HG03039 (cell line): ENCODE measurements at regions not wholly inside any gene's neighbourhood (a gene's known extent, or its start where the extent isn't known, plus 50 kb on each side); places are given as distances from the start of the nearest gene placed in this dataset.
A peak's percentile ranks its signal among the peaks of the same experiment; 100 is the strongest.

Experiments used
- ATAC-seq: cut with Tn5 transposase; IDR thresholded peaks from one replicate; pipeline ENCODE4 v1.9.1; 2021; ENCODE audit warnings: mild to moderate bottlenecking, moderate library complexity; ENCODE audit not compliant: unreplicated experiment

DNA sequence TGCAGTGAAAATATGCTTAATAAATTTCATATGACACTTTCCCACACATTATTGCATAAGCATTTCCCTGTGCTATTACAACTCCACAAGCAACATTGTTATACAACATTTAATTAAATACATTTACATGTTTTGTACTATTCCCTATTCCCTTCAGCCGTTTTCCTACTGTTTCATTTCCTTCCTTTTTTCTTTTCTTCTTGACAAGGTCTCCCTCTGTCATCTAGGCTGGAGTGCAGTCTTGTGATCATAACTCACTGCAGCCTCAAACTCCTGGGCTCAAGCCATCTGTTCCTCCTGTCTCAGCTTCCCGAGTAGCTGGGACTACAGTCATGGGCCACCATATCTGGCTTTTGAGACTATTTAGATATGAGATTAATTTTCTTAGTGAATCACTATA, 254.7 kb downstream of the NFKBIZ start:
- no peak for ATAC-seq

DNA sequence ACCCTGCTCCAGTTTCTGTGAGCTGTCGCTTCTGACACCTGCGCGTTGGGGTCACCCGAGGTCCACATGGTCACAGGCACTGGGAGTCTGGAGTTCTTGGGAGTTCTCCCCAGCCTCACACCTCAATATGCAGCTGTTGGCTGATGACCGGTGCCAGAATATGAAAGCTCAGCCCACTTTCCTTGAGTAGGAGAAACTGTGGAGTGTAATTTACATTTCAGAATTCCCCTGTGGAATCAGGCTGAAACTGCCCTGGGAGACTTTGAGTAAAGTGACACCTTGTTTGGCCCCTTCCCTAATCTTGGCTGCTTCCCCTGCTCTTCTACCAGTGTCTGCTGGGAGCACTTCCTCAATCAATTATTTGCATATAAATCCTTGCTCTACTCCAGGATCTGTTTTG, 255.9 kb downstream of the NFKBIZ start:
- no peak for ATAC-seq

DNA sequence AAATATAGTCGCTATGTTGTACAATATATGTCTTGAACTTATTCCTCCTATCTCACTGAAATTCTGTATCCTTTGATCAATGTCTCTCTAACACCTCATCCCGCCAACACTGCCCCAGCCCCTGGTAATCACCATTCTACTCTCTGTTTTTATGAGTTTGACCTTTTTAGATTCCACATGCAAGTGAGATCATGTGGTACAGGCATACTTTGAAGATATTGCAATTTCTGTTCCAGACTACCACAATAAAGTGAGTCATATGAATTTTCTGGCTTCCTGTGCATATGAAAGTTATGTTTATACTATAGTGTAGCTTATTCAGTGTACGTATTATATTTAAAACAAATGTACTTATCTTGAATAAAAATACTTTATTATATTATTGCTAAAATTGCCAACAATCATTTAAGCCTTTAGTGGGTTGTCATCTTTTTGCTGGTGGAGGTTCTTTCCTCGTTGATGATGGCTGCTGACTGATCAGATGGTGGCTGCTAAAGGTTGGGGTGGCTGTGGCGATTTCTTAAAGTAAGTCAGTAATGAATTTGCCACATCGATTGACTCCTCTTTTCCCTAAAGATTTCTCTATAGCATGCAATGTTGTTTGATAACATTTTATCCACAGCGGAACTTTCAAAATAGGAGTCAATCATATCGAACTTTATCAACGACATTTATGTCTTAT, 257.2 kb downstream of the NFKBIZ start:
- ATAC-seq, result no peak

DNA sequence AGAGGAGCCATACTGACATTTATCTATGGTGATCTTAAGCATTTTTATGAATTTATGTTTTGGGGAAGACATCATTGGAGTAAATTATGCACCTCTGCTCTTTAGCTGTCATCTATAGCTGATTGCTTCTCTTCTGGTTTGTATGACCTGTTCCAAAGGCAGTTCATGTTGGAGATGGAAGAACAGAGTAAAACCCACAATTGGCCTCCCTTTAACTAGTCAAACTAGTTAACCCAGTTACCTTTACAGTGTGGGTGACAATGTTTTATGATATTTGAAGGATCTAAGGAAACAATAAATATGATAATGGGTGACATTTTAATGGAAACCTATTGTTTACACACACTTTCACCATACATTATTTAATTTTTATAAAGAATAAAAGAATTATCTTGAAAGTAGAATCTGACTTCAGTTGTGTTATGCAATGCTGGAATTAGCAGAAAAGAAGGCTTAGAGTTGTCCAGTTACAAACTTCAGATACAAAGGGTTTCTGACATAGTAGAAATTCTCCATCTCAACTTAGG, 263.5 kb downstream of the NFKBIZ start:
- no peak for ATAC-seq

DNA sequence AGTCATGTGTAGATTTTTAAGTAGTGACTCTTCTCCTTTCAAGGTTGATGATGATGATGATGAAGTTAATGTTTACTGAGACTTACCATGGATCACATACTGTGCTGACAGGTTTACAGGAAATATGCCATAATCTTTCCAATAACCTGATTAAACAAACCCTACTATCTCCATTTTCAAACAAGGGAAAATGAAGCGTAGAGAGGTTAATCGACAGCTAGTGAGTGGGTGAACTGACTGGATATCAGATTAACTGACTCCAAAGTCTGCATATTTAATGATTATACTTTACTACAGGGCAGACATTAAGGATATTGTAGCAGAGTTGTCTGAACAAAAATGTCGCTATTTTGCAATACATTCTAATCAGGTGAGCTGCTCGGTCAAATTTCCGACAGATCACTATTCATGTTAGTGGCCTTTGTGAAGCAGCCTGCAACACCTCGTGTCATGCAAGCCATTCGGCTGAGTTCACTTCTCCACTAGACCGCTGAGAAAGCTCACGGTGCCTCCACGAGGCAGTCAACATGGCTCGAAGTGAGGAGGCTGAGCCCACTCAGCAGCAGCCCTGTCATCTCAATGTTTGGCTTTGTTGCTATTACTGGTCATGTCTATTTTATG, 264.2 kb downstream of the NFKBIZ start:
- ATAC-seq, result no peak

DNA sequence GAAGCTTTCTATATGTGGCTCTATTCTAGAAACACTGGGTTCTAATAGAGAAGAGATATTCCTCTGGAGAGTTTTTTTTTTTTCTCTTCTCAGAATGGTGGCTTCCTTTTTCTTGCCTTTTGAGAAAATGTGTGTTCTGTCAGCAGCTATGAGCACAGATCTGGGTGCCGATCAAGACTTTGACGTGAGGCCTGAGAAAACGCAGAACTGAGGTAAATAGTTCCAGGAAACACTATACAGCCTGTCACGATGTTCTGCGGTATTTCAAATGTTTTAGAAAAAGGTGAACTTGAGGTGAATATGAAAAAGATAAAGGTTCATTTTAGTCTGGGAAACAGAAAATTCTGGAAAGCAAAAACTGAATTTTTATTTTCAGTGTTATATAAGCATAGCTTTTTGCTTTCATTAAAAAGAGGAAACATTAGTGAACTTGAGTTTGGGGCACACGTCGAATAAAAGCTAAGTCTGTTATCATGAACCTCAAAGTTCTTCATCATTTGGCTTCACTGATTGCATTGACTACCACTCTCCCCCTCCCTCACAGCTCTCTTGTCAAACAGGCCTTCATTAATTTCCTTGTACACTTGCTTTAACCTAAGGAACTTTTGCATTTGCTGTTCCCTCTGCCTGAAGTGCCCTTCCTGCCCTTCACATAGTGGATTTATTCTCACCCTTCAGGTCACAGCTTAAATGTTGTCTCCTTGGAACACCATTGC, 265.1 kb downstream of the NFKBIZ start:
- no peak for ATAC-seq

DNA sequence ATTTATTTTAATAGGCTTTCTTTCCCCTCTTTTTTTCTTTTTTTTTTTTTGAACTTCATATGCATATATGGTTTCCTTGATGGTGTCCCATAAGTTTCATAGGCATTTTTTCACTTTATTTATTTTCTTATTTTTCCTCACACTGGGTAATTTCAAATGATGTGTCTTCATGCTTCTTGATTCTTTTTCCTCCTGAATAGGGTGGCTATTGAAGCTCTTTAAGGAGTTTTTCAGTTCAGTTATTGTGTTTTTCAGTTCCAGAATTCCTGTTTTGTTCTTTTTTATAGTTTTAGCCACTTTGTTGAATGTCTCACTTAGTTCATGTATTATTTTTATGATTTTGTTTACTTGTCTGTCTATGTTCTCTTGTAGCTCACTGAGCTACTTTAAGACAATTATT, 273.2 kb downstream of the NFKBIZ start:
- no peak for ATAC-seq

DNA sequence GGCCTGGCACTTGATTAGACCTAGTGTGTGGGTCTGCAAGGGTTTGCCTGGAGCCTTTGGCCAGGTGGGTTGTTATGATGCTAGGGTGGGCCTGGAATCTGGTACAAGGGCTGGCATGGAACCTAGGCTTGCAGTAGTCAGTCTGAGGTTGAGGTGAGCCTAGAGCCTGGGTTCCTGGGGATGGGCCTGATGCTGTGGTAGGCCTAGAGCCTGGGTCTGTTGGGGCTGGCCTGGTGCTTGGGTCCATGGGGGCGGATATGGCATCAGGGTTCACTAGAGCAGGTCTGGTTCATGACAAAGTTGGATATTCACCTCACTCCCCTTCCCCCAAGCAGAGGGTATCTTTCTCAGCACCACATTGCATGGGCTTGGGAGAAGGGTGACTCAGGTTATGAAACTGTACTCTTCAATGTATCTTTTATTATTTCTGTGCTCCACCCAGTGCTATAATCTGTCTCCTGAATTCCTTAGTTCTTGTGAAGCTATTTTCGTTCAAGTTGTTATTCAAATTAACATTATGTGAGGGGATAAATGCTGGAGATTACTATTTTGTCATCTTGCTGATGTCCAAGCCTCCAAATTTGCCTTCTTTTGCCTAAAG, 274.4 kb downstream of the NFKBIZ start:
- no peak for ATAC-seq

DNA sequence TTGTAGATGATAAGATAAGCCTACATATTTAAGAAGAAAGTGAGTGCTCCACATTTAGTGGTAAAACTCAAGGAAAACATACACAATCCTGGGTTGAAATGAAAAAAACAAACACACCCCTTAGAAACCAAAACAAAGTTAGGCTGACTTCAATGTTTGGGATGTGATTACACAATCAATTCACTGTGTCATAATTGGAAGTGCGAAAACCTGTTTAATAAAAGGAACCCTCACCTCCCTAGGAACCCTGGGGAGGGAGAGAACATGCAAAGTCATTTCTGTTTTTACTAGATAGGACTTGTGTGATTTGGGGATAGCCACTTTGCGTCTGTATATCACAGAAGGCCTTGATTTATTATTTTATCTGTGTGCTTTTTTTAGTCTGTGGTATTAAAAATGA, 275.0 kb downstream of the NFKBIZ start:
- ATAC-seq, result no peak

DNA sequence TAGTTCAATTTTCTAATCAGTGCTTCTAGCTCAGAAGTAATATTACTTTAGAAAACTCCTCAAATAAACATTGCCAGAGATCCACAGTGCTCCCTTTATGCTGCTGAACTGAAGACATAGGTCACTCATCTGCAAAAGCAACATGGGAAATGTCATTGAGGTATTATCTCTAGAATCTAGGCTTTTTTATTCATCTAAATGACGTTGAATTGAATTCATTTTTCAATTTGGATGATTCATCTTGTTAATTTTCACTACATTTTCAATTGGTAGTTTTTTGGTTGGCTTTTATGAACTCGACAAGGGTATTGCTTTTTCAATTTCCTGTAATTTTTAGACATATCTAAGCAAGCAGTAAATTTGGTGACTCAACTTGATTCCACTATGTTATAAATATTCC, 275.4 kb downstream of the NFKBIZ start:
- ATAC-seq, result no peak

DNA sequence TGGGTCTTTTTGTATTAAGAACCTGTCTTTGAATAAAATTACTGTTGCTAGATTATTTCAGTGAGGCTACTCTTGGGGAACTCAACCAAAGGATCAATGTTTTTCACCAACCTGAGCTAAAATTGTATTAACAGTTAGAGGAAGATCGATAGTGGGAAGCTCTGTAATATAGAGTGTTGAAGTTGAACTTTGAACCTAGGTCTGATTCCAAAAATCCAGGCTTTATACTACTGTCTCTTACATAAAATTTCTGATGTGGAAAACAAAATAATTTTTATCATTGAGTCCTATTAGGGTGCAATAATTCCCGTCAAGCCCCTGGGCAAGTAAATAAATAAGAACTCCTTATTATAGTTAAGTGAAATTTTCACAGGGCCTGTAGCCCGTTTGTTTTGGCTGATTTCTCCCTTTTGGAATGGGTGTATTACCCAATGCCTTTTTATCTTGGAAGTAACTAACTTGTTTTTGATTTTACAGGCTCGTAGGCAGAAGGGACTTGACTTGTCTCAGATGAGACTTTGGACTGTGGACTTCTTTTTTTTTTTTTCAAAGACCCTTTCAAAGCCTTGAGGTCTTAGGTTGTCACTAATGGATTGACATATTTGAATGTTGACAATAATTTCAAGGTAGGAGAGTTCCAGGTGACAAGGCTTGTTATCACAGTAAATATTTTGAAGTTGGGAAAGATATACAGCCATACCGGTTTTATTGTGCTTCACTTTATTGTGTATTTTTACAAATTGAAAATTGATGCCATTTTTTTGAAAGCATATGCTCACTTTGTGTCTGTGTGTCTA, 276.1 kb downstream of the NFKBIZ start:
- ATAC-seq, result no peak

DNA sequence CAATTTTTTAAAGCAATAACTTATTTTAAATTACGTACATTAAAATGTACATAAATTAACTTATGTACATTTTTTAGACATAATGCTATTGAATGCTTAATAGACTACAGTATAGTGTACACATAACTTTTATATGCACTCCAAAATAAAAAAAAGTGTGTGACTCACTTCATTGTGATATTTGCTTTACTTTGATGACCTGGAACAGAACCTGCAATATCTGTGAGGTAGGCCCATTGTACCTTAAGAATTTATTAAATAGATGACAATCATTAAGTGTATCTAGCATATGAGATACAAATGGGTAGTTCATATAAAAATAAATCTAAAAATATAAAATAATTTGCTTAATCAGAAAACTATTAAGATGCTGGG, 276.7 kb downstream of the NFKBIZ start:
- ATAC-seq, result no peak

DNA sequence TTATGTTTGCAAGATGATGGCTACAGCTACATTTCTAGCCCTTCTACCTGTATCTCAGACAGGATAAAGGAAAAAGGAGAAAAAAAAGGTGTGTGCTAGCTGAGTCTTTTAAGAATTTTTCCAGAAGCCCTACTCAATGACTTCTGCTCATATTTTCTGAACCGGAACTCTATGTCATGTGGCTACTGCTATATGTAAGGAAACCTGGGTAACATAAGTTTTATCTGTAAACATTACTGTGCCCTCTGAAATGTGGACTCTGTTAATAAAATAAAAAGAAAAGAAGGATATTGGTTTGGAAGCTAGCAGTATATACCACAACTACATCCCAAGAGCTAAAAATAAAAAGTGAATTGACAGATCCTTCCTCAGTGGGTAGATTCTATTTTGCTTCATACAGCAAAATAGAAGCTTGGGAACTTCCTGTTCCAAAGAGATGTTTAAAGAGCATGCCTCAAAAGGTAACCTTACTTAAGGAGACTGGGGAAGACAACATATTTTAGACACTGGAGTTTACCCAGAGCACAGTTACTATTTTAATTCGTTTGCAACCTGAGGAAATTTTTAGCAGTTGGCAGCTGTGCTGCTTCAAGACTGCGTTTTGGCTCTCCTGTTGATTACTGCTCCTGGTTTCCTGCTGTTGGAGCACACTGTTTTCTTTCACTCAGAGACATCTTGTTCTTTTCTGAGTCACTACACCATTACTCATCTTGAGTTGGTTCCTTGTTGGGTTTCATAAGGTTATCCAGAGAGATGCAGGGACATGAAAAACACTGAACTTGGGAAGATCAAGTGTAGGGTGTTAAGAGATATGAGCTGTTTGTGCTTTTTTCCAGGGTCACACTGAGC, 280.7 kb downstream of the NFKBIZ start:
- ATAC-seq, result peak; percentile 50

DNA sequence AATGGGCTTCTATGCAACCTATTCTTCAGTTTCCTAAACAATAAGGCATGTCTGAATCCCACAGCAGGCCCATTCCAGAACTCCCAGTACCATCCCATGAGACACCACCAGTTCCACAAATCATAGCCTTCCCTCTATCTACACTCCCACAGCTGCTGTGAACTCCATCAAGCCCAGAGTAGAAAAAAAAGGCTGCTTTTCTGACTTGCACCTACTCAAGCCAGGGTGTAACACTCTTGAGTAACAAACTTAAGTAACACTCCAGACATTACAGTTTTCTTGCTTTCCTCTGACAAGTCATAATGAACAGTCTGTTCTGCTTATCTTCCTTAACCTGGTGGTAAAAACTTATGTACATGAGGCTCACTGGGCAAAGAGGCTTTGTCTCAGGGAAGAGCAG, 283.1 kb downstream of the NFKBIZ start:
- ATAC-seq, result no peak

DNA sequence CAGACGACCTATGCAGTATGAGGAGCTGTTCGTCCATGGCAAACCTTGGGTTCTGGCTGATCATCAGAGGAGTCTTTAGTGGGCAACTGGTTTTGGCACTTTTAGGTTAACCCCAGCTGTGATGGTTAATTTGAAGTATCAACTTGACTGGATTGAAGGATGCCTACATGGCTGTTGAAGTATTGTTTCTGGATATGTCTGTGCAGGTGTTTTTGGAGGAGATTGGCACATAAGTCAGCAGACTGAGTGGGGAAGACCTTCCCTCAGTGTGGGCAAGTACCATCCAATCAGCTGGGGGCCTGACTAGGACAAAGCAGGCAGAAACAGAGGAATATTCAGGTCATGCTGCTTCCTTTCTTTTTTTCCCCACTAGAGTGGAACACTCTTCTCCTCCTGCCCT, 284.1 kb downstream of the NFKBIZ start:
- ATAC-seq, result no peak

DNA sequence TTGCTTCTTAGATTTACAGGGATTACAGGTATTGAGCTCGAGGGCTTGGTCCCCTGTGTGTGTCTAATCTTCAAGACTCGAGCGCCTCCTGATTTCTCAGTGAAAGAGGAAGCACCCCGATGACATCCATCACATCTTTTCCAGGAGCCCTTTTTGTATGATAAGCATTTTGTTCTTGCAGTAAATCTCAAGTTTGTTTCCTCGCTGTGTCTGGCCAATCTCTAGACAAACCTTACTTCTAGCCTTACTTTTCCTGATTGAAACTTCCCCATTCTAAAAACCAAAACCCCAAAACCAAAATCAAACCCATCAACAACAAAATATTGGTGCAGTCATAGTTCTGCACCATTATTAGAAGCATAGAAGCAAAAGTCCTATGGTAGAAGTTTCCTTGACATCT, 286.0 kb downstream of the NFKBIZ start:
- ATAC-seq, result no peak

DNA sequence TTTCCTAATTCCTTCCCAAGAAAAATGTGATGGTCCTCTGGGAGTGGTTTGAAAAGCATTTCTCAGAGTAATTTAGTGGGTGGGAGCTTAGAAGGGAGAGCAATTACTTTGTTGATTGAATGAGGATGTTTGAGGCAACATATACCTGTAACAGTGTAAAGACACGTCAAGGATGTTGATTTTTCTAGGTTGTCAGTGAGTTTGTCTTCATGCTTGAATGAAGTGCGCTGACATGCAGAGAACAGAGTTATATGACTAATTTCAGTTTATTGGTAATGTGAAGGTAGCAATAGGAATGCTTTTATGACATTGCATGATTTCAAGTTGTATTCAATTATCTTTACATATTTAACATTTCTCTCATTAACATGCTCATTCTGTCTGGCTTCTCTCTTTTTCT, 286.9 kb downstream of the NFKBIZ start:
- ATAC-seq, result no peak

DNA sequence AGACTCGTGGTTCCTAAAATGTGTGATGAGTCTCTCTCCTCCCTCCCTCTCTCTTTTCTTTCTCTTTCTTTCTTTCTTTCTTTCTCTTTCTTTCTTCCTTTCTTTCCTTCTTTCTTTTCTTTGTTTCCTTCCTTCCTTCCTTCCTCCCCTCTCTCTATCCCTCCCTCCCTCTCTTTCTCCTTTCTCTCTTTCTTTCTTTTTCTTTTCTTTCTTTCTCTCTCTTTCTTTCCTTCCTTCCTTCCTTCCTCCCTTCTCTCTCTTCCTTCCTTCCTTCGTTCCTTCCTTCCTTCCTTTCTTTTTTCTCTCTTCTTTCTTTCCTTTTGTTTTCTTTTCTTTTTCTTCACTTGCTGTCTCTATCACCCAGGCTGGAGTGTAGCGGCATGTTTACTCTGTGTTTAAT, 290.8 kb downstream of the NFKBIZ start:
- no peak for ATAC-seq

DNA sequence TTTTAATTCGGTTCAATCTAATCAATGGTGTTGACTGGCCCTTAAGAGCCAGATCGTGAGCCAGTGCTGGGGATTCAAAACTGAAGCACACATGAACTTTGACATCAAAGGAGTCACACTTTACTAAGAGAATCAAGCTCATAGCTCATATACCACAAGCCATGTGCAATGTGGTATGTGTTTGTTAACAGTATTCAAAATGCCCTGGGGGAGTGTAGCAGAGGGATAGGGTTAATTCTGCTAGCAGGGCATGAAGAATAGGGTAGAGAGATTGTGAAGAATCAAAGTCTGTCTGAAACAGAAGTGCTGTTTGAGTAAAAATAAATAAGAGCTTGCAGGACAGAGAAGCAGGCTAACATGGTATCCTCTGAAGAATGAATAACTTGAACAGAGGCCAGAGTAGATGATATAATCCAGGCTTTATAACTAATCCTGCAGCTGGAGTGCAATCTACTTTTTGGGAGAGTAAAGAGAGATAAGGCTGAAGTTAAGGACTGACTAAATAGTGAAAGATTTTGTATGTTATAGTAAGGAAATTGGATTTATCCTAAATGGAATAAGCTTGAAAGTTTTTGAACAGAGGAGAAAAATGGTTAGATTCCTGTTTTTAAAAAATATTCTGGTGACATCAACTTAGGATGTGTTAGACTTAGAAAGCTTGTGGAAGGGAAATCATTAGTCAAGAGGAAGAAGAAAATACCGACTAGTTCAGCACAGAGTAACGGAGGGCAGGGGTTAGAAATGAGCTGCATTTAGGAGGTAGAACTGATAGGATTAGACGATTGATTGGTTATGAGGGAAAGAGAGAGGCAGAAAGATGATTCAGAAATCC, 292.0 kb downstream of the NFKBIZ start:
- no peak for ATAC-seq
